B cell (primary cell): ENCODE measurements at regions not wholly inside any gene's neighbourhood (a gene's known extent, or its start where the extent isn't known, plus 50 kb on each side); places are given as distances from the start of the nearest gene placed in this dataset.

Source experiments
- ATAC-seq: fragments of 200-7000 bp; cut with Tn5 transposase; one replicate; pipeline ENCODE4 v1.10.0; 2021; ENCODE audit warnings: low read depth, mild to moderate bottlenecking, moderate number of reproducible peaks, moderate library complexity
- CTCF ChIA-PET: fragments of 350-600 bp; sonication (Branson Sonifier 250); formaldehyde crosslinking; loops from one replicate; lab custom pipeline; 2021; ENCODE audit warnings: antibody characterized with exemption, inconsistent platforms; lab: Charles Lee
- POLR2A ChIA-PET: fragments of 350-600 bp; sonication (Branson Sonifier 250); formaldehyde crosslinking; loops from one replicate; lab custom pipeline; 2021; ENCODE audit warnings: antibody characterized with exemption; lab: Charles Lee
- DNase-seq: peaks from one replicate; pipeline ENCODE4 v3.0.0; 2013
- H2AFZ ChIP-seq: 2 replicates; pipeline ENCODE4 v1.6.1; 2012; ENCODE audit warnings: mild to moderate bottlenecking, low read depth, low read length; ENCODE audit not compliant: insufficient read depth, poor library complexity, severe bottlenecking
- H3K27ac ChIP-seq, 2 donors: 1 replicate in 1 of 2; 2 replicates in 1 of 2; pipeline ENCODE4 v1.5.1; 2012 to 2013; ENCODE audit warnings: low read length in 2 of 2, mild to moderate bottlenecking in 2 of 2, moderate library complexity in 1 of 2
- H3K27me3 ChIP-seq, 4 experiments: fragments of 200-600 bp in 1 of 4; sonication (generic) in 1 of 4; replicated peaks in 1 of 4; 1 replicate in 2 of 4; 2 replicates in 2 of 4; pipeline versions ENCODE4 v1.6.1 to v1.7.0; 2013 to 2016; ENCODE audit warnings: low read length in 3 of 4, mild to moderate bottlenecking in 2 of 4, mixed read lengths in 1 of 4, moderate library complexity in 1 of 4; ENCODE audit not compliant: insufficient read depth in 4 of 4, control insufficient read depth in 3 of 4; ENCODE audit errors: control extremely low read depth in 1 of 4
- H3K36me3 ChIP-seq, 2 experiments: replicated peaks in 1 of 2; 1 replicate in 1 of 2; 2 replicates in 1 of 2; pipeline versions ENCODE4 v1.6.1 to v1.7.1; 2013; ENCODE audit warnings: low read length in 1 of 2; ENCODE audit not compliant: insufficient read depth in 2 of 2, control insufficient read depth in 1 of 2; ENCODE audit errors: control extremely low read depth in 1 of 2, extremely low read depth in 1 of 2
- H3K4me1 ChIP-seq, 2 donors: fragments of 200-600 bp in 1 of 2; sonication (generic) in 1 of 2; 1 replicate in 1 of 2; 2 replicates in 1 of 2; pipeline versions ENCODE4 v1.5.1 to v1.6.1; 2013 to 2017; ENCODE audit warnings: low read length in 2 of 2; ENCODE audit not compliant: control insufficient read depth in 2 of 2, insufficient read depth in 2 of 2
- H3K4me2 ChIP-seq: replicated peaks from 2 replicates; pipeline ENCODE3; 2012; ENCODE audit warnings: mild to moderate bottlenecking, low read depth, low read length; ENCODE audit not compliant: poor library complexity, severe bottlenecking
- H3K4me3 ChIP-seq, 5 experiments: fragments of 200-600 bp in 1 of 5; sonication (generic) in 1 of 5; 1 replicate in 3 of 5; 2 replicates in 2 of 5; pipeline versions ENCODE4 v1.5.1 to v1.7.0; 2011 to 2016; ENCODE audit warnings: low read length in 4 of 5, mild to moderate bottlenecking in 4 of 5, low read depth in 2 of 5, control low read depth in 1 of 5, moderate library complexity in 1 of 5; ENCODE audit not compliant: insufficient read depth in 1 of 5; ENCODE audit errors: control extremely low read depth in 1 of 5, extremely low read depth in 1 of 5
- H3K79me2 ChIP-seq: fragments of 200-600 bp; sonication (generic); one replicate; pipeline ENCODE4 v1.6.0; 2016; ENCODE audit warnings: low read length; ENCODE audit not compliant: control insufficient read depth, insufficient read depth
- H3K9ac ChIP-seq: fragments of 200-600 bp; sonication (generic); 2 replicates; pipeline ENCODE4 v1.6.1; 2017; ENCODE audit warnings: mild to moderate bottlenecking, low read length, moderate library complexity
- H3K9me3 ChIP-seq, 3 donors: one replicate each; pipeline versions ENCODE4 v1.6.1 to v1.7.1; 2013; ENCODE audit warnings: low read length in 2 of 3; ENCODE audit not compliant: control insufficient read depth in 2 of 3, insufficient read depth in 1 of 3; ENCODE audit errors: control extremely low read depth in 1 of 3
- H4K20me1 ChIP-seq: 2 replicates; pipeline ENCODE4 v1.6.0; 2012; ENCODE audit warnings: mild to moderate bottlenecking, low read length; ENCODE audit not compliant: insufficient read depth, control insufficient read depth, poor library complexity, severe bottlenecking
- H3K27ac Mint-ChIP-seq: one replicate; pipeline ENCODE4 v1.8.0; 2021; ENCODE audit warnings: mixed read lengths
- H3K27me3 Mint-ChIP-seq: one replicate; pipeline ENCODE4 v1.8.0; 2021; ENCODE audit warnings: mixed read lengths
- H3K4me1 Mint-ChIP-seq: one replicate; pipeline ENCODE4 v1.8.0; 2021; ENCODE audit warnings: mixed read lengths
- H3K4me3 Mint-ChIP-seq: one replicate; pipeline ENCODE4 v1.8.0; 2021; ENCODE audit warnings: mixed read lengths
- H3K9me3 Mint-ChIP-seq: one replicate; pipeline ENCODE4 v1.8.0; 2022; ENCODE audit warnings: mixed read lengths; ENCODE audit not compliant: insufficient read depth
- CTCF ChIP-seq: fragments of 200-600 bp; IDR thresholded peaks from one replicate; pipeline ENCODE4 v1.8.0; 2022; ENCODE audit warnings: antibody characterized with exemption, mild to moderate bottlenecking
- EZH2 ChIP-seq: IDR thresholded peaks from 2 replicates; pipeline ENCODE4 v1.6.1; 2012; ENCODE audit warnings: borderline replicate concordance, low read depth, mild to moderate bottlenecking, moderate library complexity, low read length; ENCODE audit not compliant: insufficient read depth, poor library complexity, severe bottlenecking
- WGBS: methylation state at CpG from one replicate; pipeline ENCODE4 v1.1.5; 2013; ENCODE audit warnings: missing lambda C conversion rate; ENCODE audit not compliant: insufficient coverage; 5-methylcytosine and 5-hydroxymethylcytosine counted together
- intact Hi-C: fragments of 100-400 bp; cut with micrococcal nuclease; formaldehyde crosslinking; loops from one replicate; pipeline ENCODE4 v1.10.0; 2022

GRCh38 chr7:42700406-42701327 is 211.2 kb downstream of the C7orf25 start:
- Mint-ChIP-seq H3K4me3 (no peak overlapping the region), H3K4me1 (no peaks in the 10 kb centered on the region), H3K9me3 (no peaks in the 10 kb centered on the region), H3K27me3 (no peaks in the 10 kb centered on the region), H3K27ac (no peak overlapping the region)
- intact Hi-C loops: no loop called here
- no peak overlapping the region for H3K4me2 ChIP-seq
- TF ChIP-seq EZH2 (no peak), CTCF (no peak)
- no peaks in the 10 kb centered on the region for H3K79me2 ChIP-seq
- ChIA-PET POLR2A (no interaction called here), CTCF (no interaction called here)
- ATAC-seq: no peak
- no peaks in the 10 kb centered on the region for H3K27me3 ChIP-seq
- H3K4me1 ChIP-seq: no peaks in the 10 kb centered on the region
- no peak for DNase-seq
- no peak overlapping the region for H3K4me3 ChIP-seq
- 97% methylated on average over 2 of the region's 6 CpGs for WGBS
- no peaks in the 10 kb centered on the region for H3K9me3 ChIP-seq
- no peaks in the 10 kb centered on the region for H3K36me3 ChIP-seq
- H3K27ac ChIP-seq: no peak overlapping the region
- H4K20me1 ChIP-seq: no peaks in the 10 kb centered on the region
- no peak overlapping the region for H3K9ac ChIP-seq
- no peak overlapping the region for H2AFZ ChIP-seq

GRCh38 chr7:42699380-42700178 is 212.3 kb downstream of the C7orf25 start:
- Histone ChIP-seq H4K20me1 (no peaks in the 10 kb centered on the region), H3K27me3 (no peaks in the 10 kb centered on the region), H2AFZ (no peak overlapping the region), H3K4me2 (no peak overlapping the region), H3K4me1 (no peaks in the 10 kb centered on the region), H3K36me3 (no peaks in the 10 kb centered on the region), H3K4me3 (no peak overlapping the region), H3K79me2 (no peaks in the 10 kb centered on the region), H3K9me3 (no peaks in the 10 kb centered on the region), H3K27ac (no peak overlapping the region), H3K9ac (no peak overlapping the region)
- TF ChIP-seq CTCF (no peak), EZH2 (no peak)
- ATAC-seq (no peak), DNase-seq (no peak)
- Mint-ChIP-seq H3K4me1 (no peaks in the 10 kb centered on the region), H3K27ac (no peak overlapping the region), H3K9me3 (no peaks in the 10 kb centered on the region), H3K4me3 (no peak overlapping the region), H3K27me3 (no peaks in the 10 kb centered on the region)
- intact Hi-C loops: no loop called here
- ChIA-PET POLR2A (no interaction called here), CTCF (no interaction called here)
- WGBS: 77% methylated on average over 7 of the region's 11 CpGs
